B cell (primary cell): ENCODE measurements at regions not wholly inside any gene's neighbourhood (a gene's known extent, or its start where the extent isn't known, plus 50 kb on each side); places are given as distances from the start of the nearest gene placed in this dataset.

ENCODE experiments used
- ATAC-seq: fragments of 200-7000 bp; cut with Tn5 transposase; one replicate; pipeline ENCODE4 v1.10.0; 2021; ENCODE audit warnings: low read depth, mild to moderate bottlenecking, moderate number of reproducible peaks, moderate library complexity
- CTCF ChIA-PET: fragments of 350-600 bp; sonication (Branson Sonifier 250); formaldehyde crosslinking; loops from one replicate; lab custom pipeline; 2021; ENCODE audit warnings: antibody characterized with exemption, inconsistent platforms; lab: Charles Lee
- POLR2A ChIA-PET: fragments of 350-600 bp; sonication (Branson Sonifier 250); formaldehyde crosslinking; loops from one replicate; lab custom pipeline; 2021; ENCODE audit warnings: antibody characterized with exemption; lab: Charles Lee
- DNase-seq: peaks from one replicate; pipeline ENCODE4 v3.0.0; 2013
- H2AFZ ChIP-seq: 2 replicates; pipeline ENCODE4 v1.6.1; 2012; ENCODE audit warnings: mild to moderate bottlenecking, low read depth, low read length; ENCODE audit not compliant: insufficient read depth, poor library complexity, severe bottlenecking
- H3K27ac ChIP-seq, 2 donors: 1 replicate in 1 of 2; 2 replicates in 1 of 2; pipeline ENCODE4 v1.5.1; 2012 to 2013; ENCODE audit warnings: low read length in 2 of 2, mild to moderate bottlenecking in 2 of 2, moderate library complexity in 1 of 2
- H3K27me3 ChIP-seq, 4 experiments: fragments of 200-600 bp in 1 of 4; sonication (generic) in 1 of 4; replicated peaks in 1 of 4; 1 replicate in 2 of 4; 2 replicates in 2 of 4; pipeline versions ENCODE4 v1.6.1 to v1.7.0; 2013 to 2016; ENCODE audit warnings: low read length in 3 of 4, mild to moderate bottlenecking in 2 of 4, mixed read lengths in 1 of 4, moderate library complexity in 1 of 4; ENCODE audit not compliant: insufficient read depth in 4 of 4, control insufficient read depth in 3 of 4; ENCODE audit errors: control extremely low read depth in 1 of 4
- H3K36me3 ChIP-seq, 2 experiments: replicated peaks in 1 of 2; 1 replicate in 1 of 2; 2 replicates in 1 of 2; pipeline versions ENCODE4 v1.6.1 to v1.7.1; 2013; ENCODE audit warnings: low read length in 1 of 2; ENCODE audit not compliant: insufficient read depth in 2 of 2, control insufficient read depth in 1 of 2; ENCODE audit errors: control extremely low read depth in 1 of 2, extremely low read depth in 1 of 2
- H3K4me1 ChIP-seq, 2 donors: fragments of 200-600 bp in 1 of 2; sonication (generic) in 1 of 2; 1 replicate in 1 of 2; 2 replicates in 1 of 2; pipeline versions ENCODE4 v1.5.1 to v1.6.1; 2013 to 2017; ENCODE audit warnings: low read length in 2 of 2; ENCODE audit not compliant: control insufficient read depth in 2 of 2, insufficient read depth in 2 of 2
- H3K4me2 ChIP-seq: replicated peaks from 2 replicates; pipeline ENCODE3; 2012; ENCODE audit warnings: mild to moderate bottlenecking, low read depth, low read length; ENCODE audit not compliant: poor library complexity, severe bottlenecking
- H3K4me3 ChIP-seq, 5 experiments: fragments of 200-600 bp in 1 of 5; sonication (generic) in 1 of 5; 1 replicate in 3 of 5; 2 replicates in 2 of 5; pipeline versions ENCODE4 v1.5.1 to v1.7.0; 2011 to 2016; ENCODE audit warnings: low read length in 4 of 5, mild to moderate bottlenecking in 4 of 5, low read depth in 2 of 5, control low read depth in 1 of 5, moderate library complexity in 1 of 5; ENCODE audit not compliant: insufficient read depth in 1 of 5; ENCODE audit errors: control extremely low read depth in 1 of 5, extremely low read depth in 1 of 5
- H3K79me2 ChIP-seq: fragments of 200-600 bp; sonication (generic); one replicate; pipeline ENCODE4 v1.6.0; 2016; ENCODE audit warnings: low read length; ENCODE audit not compliant: control insufficient read depth, insufficient read depth
- H3K9ac ChIP-seq: fragments of 200-600 bp; sonication (generic); 2 replicates; pipeline ENCODE4 v1.6.1; 2017; ENCODE audit warnings: mild to moderate bottlenecking, low read length, moderate library complexity
- H3K9me3 ChIP-seq, 3 donors: one replicate each; pipeline versions ENCODE4 v1.6.1 to v1.7.1; 2013; ENCODE audit warnings: low read length in 2 of 3; ENCODE audit not compliant: control insufficient read depth in 2 of 3, insufficient read depth in 1 of 3; ENCODE audit errors: control extremely low read depth in 1 of 3
- H4K20me1 ChIP-seq: 2 replicates; pipeline ENCODE4 v1.6.0; 2012; ENCODE audit warnings: mild to moderate bottlenecking, low read length; ENCODE audit not compliant: insufficient read depth, control insufficient read depth, poor library complexity, severe bottlenecking
- H3K27ac Mint-ChIP-seq: one replicate; pipeline ENCODE4 v1.8.0; 2021; ENCODE audit warnings: mixed read lengths
- H3K27me3 Mint-ChIP-seq: one replicate; pipeline ENCODE4 v1.8.0; 2021; ENCODE audit warnings: mixed read lengths
- H3K4me1 Mint-ChIP-seq: one replicate; pipeline ENCODE4 v1.8.0; 2021; ENCODE audit warnings: mixed read lengths
- H3K4me3 Mint-ChIP-seq: one replicate; pipeline ENCODE4 v1.8.0; 2021; ENCODE audit warnings: mixed read lengths
- H3K9me3 Mint-ChIP-seq: one replicate; pipeline ENCODE4 v1.8.0; 2022; ENCODE audit warnings: mixed read lengths; ENCODE audit not compliant: insufficient read depth
- CTCF ChIP-seq: fragments of 200-600 bp; IDR thresholded peaks from one replicate; pipeline ENCODE4 v1.8.0; 2022; ENCODE audit warnings: antibody characterized with exemption, mild to moderate bottlenecking
- EZH2 ChIP-seq: IDR thresholded peaks from 2 replicates; pipeline ENCODE4 v1.6.1; 2012; ENCODE audit warnings: borderline replicate concordance, low read depth, mild to moderate bottlenecking, moderate library complexity, low read length; ENCODE audit not compliant: insufficient read depth, poor library complexity, severe bottlenecking
- WGBS: methylation state at CpG from one replicate; pipeline ENCODE4 v1.1.5; 2013; ENCODE audit warnings: missing lambda C conversion rate; ENCODE audit not compliant: insufficient coverage; 5-methylcytosine and 5-hydroxymethylcytosine counted together
- intact Hi-C: fragments of 100-400 bp; cut with micrococcal nuclease; formaldehyde crosslinking; loops from one replicate; pipeline ENCODE4 v1.10.0; 2022

- Histone ChIP-seq H3K4me1 (no peaks in the 10 kb centered on the region), H3K9me3 (no peaks in the 10 kb centered on the region), H4K20me1 (no peaks in the 10 kb centered on the region), H2AFZ (no peak overlapping the region), H3K27ac (no peak overlapping the region), H3K36me3 (no peaks in the 10 kb centered on the region), H3K4me3 (no peak overlapping the region), H3K27me3 (no peaks in the 10 kb centered on the region), H3K9ac (no peak overlapping the region), H3K79me2 (no peaks in the 10 kb centered on the region), H3K4me2 (no peak overlapping the region)
- intact Hi-C loops, result no loop called here
- ChIA-PET POLR2A (no interaction called here), CTCF (no interaction called here)
- Mint-ChIP-seq H3K4me1 (no peaks in the 10 kb centered on the region), H3K27me3 (peaks cover 4% of the 10 kb centered on the region), H3K9me3 (no peaks in the 10 kb centered on the region), H3K4me3 (no peak overlapping the region), H3K27ac (no peak overlapping the region)
- no peak for DNase-seq
- WGBS, result 83% methylated on average over 1 of the region's 1 CpG
- TF ChIP-seq EZH2 (no peak), CTCF (no peak)
- ATAC-seq, result no peak
Measured at GRCh38 chr13:39105110-39105509, 66.9 kb downstream of the NHLRC3 start.

GRCh38 chr13:39106216-39107005 is 68.2 kb downstream of the NHLRC3 start:
- H3K27me3 ChIP-seq, result no peaks in the 10 kb centered on the region
- no peak overlapping the region for H3K4me3 Mint-ChIP-seq
- H3K79me2 ChIP-seq, result no peaks in the 10 kb centered on the region
- no peaks in the 10 kb centered on the region for H3K9me3 ChIP-seq
- no peak overlapping the region for H3K27ac ChIP-seq
- H3K4me1 ChIP-seq, result no peaks in the 10 kb centered on the region
- no peaks in the 10 kb centered on the region for H3K4me1 Mint-ChIP-seq
- no peaks in the 10 kb centered on the region for H4K20me1 ChIP-seq
- intact Hi-C loops, result no loop called here
- H3K36me3 ChIP-seq, result no peaks in the 10 kb centered on the region
- H2AFZ ChIP-seq, result no peak overlapping the region
- WGBS, result 76% methylated on average over 5 of the region's 8 CpGs
- ChIA-PET CTCF (no interaction called here), POLR2A (no interaction called here)
- no peak overlapping the region for H3K4me3 ChIP-seq
- H3K9ac ChIP-seq, result no peak overlapping the region
- peaks cover 6% of the 10 kb centered on the region for H3K27me3 Mint-ChIP-seq
- H3K4me2 ChIP-seq, result no peak overlapping the region
- TF ChIP-seq EZH2, result no peak
- no peak for TF ChIP-seq CTCF
- DNase-seq (no peak), ATAC-seq (no peak)
- H3K9me3 Mint-ChIP-seq, result no peaks in the 10 kb centered on the region
- H3K27ac Mint-ChIP-seq, result no peak overlapping the region
